SK-N-SH (cell line): ENCODE measurements at regions not wholly inside any gene's neighbourhood (a gene's known extent, or its start where the extent isn't known, plus 50 kb on each side); places are given as distances from the start of the nearest gene placed in this dataset.

Experiments
- CTCF ChIA-PET: fragments of 300-600, 350-600 bp; formaldehyde crosslinking; extraction: SDS; loops from one replicate; lab custom pipeline; 2021; lab: Yijun Ruan, JAX
- POLR2A ChIA-PET: fragments of 350-600 bp; sonication (Branson Sonifier 250); formaldehyde crosslinking; extraction: SDS; loops from one replicate; lab custom pipeline; 2020; ENCODE audit warnings: antibody characterized with exemption, inconsistent platforms; lab: Yijun Ruan, JAX
- DNase-seq: peaks from one replicate; pipeline ENCODE4 v3.0.0; 2012
- H2AFZ ChIP-seq: fragments of 200-600 bp; sonication (generic); 2 replicates; pipeline ENCODE4 v1.8.1; 2016; ENCODE audit warnings: antibody characterized with exemption, mild to moderate bottlenecking, low read depth
- H3F3A ChIP-seq: fragments of 200-600 bp; sonication (generic); replicated peaks from 2 replicates; pipeline ENCODE3; 2016; ENCODE audit warnings: antibody characterized with exemption, mild to moderate bottlenecking; ENCODE audit not compliant: insufficient read depth
- H3K27ac ChIP-seq, 2 experiments: fragments of 200-500 bp in 1 of 2; fragments of 200-600 bp in 1 of 2; sonication (Bioruptor generic) in 1 of 2; sonication (generic), shearing (Covaris generic) in 1 of 2; 2 replicates each; pipeline versions ENCODE4 v1.5.1 to v1.6.1; 2014 to 2016; ENCODE audit warnings: low read depth in 2 of 2, inconsistent platforms in 1 of 2, low read length in 1 of 2, mild to moderate bottlenecking in 1 of 2, mixed read lengths in 1 of 2
- H3K27me3 ChIP-seq: fragments of 200-600 bp; sonication (generic), shearing (Covaris generic); 2 replicates; pipeline ENCODE4 v1.6.1; 2016; ENCODE audit warnings: mixed run types; ENCODE audit not compliant: insufficient read depth
- H3K36me3 ChIP-seq, 2 experiments: fragments of 200-500 bp in 1 of 2; fragments of 200-600 bp in 1 of 2; sonication (Bioruptor generic) in 1 of 2; sonication (generic) in 1 of 2; replicated peaks in 1 of 2; 2 replicates each; pipeline versions ENCODE3 to v1.5.1; 2014 to 2016; ENCODE audit warnings: low read length in 1 of 2, mild to moderate bottlenecking in 1 of 2; ENCODE audit not compliant: insufficient read depth in 2 of 2, control insufficient read depth in 1 of 2
- H3K4me1 ChIP-seq, 2 experiments: fragments of 200-500 bp in 1 of 2; fragments of 200-600 bp in 1 of 2; sonication (Bioruptor generic) in 1 of 2; sonication (generic), shearing (Covaris generic) in 1 of 2; 2 replicates each; pipeline versions ENCODE4 v1.5.1 to v1.6.1; 2014 to 2016; ENCODE audit warnings: low read depth in 1 of 2, low read length in 1 of 2, mixed run types in 1 of 2; ENCODE audit not compliant: insufficient read depth in 2 of 2, control insufficient read depth in 1 of 2
- H3K4me2 ChIP-seq: fragments of 200-600 bp; sonication (generic), shearing (Covaris generic); 2 replicates; pipeline ENCODE4 v1.6.1; 2017; ENCODE audit warnings: mixed run types
- H3K4me3 ChIP-seq, 2 experiments: fragments of 200-500 bp in 1 of 2; fragments of 200-600 bp in 1 of 2; sonication (Bioruptor generic) in 1 of 2; sonication (generic), shearing (Covaris generic) in 1 of 2; 2 replicates each; pipeline versions ENCODE4 v1.5.1 to v1.8.1; 2014 to 2016; ENCODE audit warnings: low read depth in 2 of 2, inconsistent platforms in 1 of 2, low read length in 1 of 2, mild to moderate bottlenecking in 1 of 2, mixed read lengths in 1 of 2, moderate library complexity in 1 of 2
- H3K79me2 ChIP-seq: fragments of 200-600 bp; sonication (generic); 2 replicates; pipeline ENCODE4 v1.8.1; 2017; ENCODE audit warnings: mild to moderate bottlenecking; ENCODE audit not compliant: insufficient read depth
- H3K9ac ChIP-seq: fragments of 200-600 bp; sonication (generic); 2 replicates; pipeline ENCODE4 v1.6.1; 2017; ENCODE audit warnings: mixed run types
- H3K9me2 ChIP-seq: fragments of 200-600 bp; sonication (generic); 2 replicates; pipeline ENCODE4 v1.6.1; 2017; ENCODE audit warnings: mixed run types
- H3K9me3 ChIP-seq: fragments of 200-600 bp; sonication (generic); 2 replicates; pipeline ENCODE4 v1.6.1; 2017; ENCODE audit warnings: mixed run types, mild to moderate bottlenecking, moderate library complexity
- H4K20me1 ChIP-seq: fragments of 200-600 bp; sonication (generic); 2 replicates; pipeline ENCODE4 v1.6.1; 2017; ENCODE audit warnings: mild to moderate bottlenecking, mixed run types; ENCODE audit not compliant: insufficient read depth
- CHD2 ChIP-seq: fragments of 150-350 bp; IDR thresholded peaks from 2 replicates; pipeline ENCODE4 v1.6.1; 2018; ENCODE audit warnings: low read length; ENCODE audit not compliant: partially characterized antibody
- EZH2phosphoT487 ChIP-seq: fragments of 200-600 bp; sonication (generic); IDR thresholded peaks from 2 replicates; pipeline ENCODE4 v1.6.1; 2017; ENCODE audit warnings: low read depth, mixed run types, mild to moderate bottlenecking, antibody characterized with exemption, moderate library complexity, borderline replicate concordance
- FOSL2 ChIP-seq: IDR thresholded peaks from 2 replicates; pipeline ENCODE4 v1.4.0; 2012; ENCODE audit warnings: low read depth, mild to moderate bottlenecking, moderate library complexity, borderline replicate concordance
- POLR2AphosphoS5 ChIP-seq: IDR thresholded peaks from 2 replicates; pipeline ENCODE4 v1.6.1; 2012; ENCODE audit warnings: low read depth, low read length
- RXRA ChIP-seq: IDR thresholded peaks from 2 replicates; pipeline ENCODE4 v1.4.0; 2012; ENCODE audit warnings: low read depth, mild to moderate bottlenecking, borderline replicate concordance
- TAF1 ChIP-seq: IDR thresholded peaks from 2 replicates; pipeline ENCODE4 v1.6.1; 2012; ENCODE audit warnings: low read depth, mild to moderate bottlenecking, low read length, moderate library complexity, borderline replicate concordance
- TCF12 ChIP-seq: IDR thresholded peaks from 2 replicates; pipeline ENCODE4 v1.4.0; 2012
- YY1 ChIP-seq: IDR thresholded peaks from 2 replicates; pipeline ENCODE4 v1.4.0; 2012; ENCODE audit warnings: low read depth, mild to moderate bottlenecking
- WGBS: methylation state at CpG from one replicate; pipeline ENCODE4 v1.1.6; 2017; ENCODE audit warnings: low lambda C conversion rate; 5-methylcytosine and 5-hydroxymethylcytosine counted together
- TF ChIP-seq, protein P1 (sequence below): IDR thresholded peaks from 2 replicates; pipeline ENCODE4 v1.4.0; 2012; ENCODE audit warnings: low read depth, borderline replicate concordance
- TF ChIP-seq, protein P2 (sequence below): IDR thresholded peaks from 2 replicates; pipeline ENCODE4 v1.4.0; 2012; ENCODE audit warnings: low read depth, borderline replicate concordance
- TF ChIP-seq, protein P3 (sequence below): fragments of 200-600 bp; sonication (generic); IDR thresholded peaks from 2 replicates; pipeline ENCODE4 v1.6.1; 2017; ENCODE audit warnings: antibody characterized with exemption, mild to moderate bottlenecking, moderate library complexity
- TF ChIP-seq, protein P4 (sequence below): IDR thresholded peaks from 2 replicates; pipeline ENCODE4; 2012
- TF ChIP-seq, protein P5 (sequence below): fragments of 150-350 bp; IDR thresholded peaks from 2 replicates; pipeline ENCODE4 v1.6.1; 2017; ENCODE audit warnings: antibody characterized with exemption, low read length, low read depth, borderline replicate concordance

DNA sequence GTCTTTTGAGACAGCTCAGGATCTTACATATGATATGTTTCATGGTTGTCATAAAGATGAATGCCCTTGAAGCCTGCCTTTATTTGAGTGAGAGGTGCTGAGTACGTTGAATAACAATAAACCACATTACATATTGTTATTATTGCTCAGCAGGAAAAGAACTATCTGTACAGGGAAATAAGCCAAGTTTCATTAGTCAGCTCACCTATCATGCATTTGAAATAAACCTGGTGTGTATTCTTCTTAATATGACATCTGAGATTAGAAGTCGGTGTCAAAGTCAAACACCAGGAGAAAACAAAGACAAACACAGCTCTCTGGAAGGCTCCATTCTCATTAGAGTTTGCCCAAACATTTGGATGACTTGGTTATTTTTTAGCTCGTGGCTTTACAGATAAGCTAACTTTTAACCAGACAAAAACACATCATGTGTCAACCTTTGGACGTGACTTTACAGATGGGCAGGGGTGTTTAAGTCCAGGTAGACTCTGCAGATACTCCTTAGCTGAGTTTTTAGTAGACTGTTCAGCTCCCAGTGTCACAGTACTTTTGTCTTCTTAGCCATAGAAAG, 71.2 kb upstream of the AOAH start:
- Histone ChIP-seq H3K9me2 (no peaks in the 10 kb centered on the region), H3K27ac (no peak overlapping the region), H2AFZ (no peak overlapping the region), H4K20me1 (no peaks in the 10 kb centered on the region), H3K9me3 (no peaks in the 10 kb centered on the region), H3F3A (no peaks in the 10 kb centered on the region), H3K36me3 (no peaks in the 10 kb centered on the region), H3K9ac (no peak overlapping the region), H3K27me3 (no peaks in the 10 kb centered on the region), H3K4me2 (no peak overlapping the region), H3K79me2 (no peaks in the 10 kb centered on the region), H3K4me1 (peaks cover 0 to 6% of the 10 kb centered on the region in 2 experiments; a peak in 2 of 4 replicates), H3K4me3 (no peak overlapping the region)
- ChIA-PET CTCF (interaction anchor here (1.1 to 1.6 kb wide), 5 partner anchors 10 to 403 kb away, joined by 3 to 4 read pairs (median 3); no protein-coding TSS in a partner anchor), POLR2A (no interaction called here)
- DNase-seq = no peak
- TF ChIP-seq FOSL2 (no peak), POLR2AphosphoS5 (no peak), TAF1 (no peak), RXRA (no peak), YY1 (no peak), TCF12 (no peak), EZH2phosphoT487 (no peak), CHD2 (no peak)
- TF ChIP-seq, protein P1, sequence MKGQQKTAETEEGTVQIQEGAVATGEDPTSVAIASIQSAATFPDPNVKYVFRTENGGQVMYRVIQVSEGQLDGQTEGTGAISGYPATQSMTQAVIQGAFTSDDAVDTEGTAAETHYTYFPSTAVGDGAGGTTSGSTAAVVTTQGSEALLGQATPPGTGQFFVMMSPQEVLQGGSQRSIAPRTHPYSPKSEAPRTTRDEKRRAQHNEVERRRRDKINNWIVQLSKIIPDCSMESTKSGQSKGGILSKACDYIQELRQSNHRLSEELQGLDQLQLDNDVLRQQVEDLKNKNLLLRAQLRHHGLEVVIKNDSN = no peak
- TF ChIP-seq, protein P2, sequence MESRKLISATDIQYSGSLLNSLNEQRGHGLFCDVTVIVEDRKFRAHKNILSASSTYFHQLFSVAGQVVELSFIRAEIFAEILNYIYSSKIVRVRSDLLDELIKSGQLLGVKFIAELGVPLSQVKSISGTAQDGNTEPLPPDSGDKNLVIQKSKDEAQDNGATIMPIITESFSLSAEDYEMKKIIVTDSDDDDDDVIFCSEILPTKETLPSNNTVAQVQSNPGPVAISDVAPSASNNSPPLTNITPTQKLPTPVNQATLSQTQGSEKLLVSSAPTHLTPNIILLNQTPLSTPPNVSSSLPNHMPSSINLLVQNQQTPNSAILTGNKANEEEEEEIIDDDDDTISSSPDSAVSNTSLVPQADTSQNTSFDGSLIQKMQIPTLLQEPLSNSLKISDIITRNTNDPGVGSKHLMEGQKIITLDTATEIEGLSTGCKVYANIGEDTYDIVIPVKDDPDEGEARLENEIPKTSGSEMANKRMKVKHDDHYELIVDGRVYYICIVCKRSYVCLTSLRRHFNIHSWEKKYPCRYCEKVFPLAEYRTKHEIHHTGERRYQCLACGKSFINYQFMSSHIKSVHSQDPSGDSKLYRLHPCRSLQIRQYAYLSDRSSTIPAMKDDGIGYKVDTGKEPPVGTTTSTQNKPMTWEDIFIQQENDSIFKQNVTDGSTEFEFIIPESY = no peak
- TF ChIP-seq, protein P3, sequence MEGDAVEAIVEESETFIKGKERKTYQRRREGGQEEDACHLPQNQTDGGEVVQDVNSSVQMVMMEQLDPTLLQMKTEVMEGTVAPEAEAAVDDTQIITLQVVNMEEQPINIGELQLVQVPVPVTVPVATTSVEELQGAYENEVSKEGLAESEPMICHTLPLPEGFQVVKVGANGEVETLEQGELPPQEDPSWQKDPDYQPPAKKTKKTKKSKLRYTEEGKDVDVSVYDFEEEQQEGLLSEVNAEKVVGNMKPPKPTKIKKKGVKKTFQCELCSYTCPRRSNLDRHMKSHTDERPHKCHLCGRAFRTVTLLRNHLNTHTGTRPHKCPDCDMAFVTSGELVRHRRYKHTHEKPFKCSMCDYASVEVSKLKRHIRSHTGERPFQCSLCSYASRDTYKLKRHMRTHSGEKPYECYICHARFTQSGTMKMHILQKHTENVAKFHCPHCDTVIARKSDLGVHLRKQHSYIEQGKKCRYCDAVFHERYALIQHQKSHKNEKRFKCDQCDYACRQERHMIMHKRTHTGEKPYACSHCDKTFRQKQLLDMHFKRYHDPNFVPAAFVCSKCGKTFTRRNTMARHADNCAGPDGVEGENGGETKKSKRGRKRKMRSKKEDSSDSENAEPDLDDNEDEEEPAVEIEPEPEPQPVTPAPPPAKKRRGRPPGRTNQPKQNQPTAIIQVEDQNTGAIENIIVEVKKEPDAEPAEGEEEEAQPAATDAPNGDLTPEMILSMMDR = no peak
- TF ChIP-seq, protein P4, sequence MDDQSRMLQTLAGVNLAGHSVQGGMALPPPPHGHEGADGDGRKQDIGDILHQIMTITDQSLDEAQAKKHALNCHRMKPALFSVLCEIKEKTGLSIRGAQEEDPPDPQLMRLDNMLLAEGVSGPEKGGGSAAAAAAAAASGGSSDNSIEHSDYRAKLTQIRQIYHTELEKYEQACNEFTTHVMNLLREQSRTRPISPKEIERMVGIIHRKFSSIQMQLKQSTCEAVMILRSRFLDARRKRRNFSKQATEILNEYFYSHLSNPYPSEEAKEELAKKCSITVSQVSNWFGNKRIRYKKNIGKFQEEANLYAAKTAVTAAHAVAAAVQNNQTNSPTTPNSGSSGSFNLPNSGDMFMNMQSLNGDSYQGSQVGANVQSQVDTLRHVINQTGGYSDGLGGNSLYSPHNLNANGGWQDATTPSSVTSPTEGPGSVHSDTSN = no peak
- TF ChIP-seq, protein P5, sequence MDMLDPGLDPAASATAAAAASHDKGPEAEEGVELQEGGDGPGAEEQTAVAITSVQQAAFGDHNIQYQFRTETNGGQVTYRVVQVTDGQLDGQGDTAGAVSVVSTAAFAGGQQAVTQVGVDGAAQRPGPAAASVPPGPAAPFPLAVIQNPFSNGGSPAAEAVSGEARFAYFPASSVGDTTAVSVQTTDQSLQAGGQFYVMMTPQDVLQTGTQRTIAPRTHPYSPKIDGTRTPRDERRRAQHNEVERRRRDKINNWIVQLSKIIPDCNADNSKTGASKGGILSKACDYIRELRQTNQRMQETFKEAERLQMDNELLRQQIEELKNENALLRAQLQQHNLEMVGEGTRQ = no peak
- 20% methylated on average over 4 of the region's 4 CpGs for WGBS
